GM23338 (cell line): ENCODE measurements at regions not wholly inside any gene's neighbourhood (a gene's known extent, or its start where the extent isn't known, plus 50 kb on each side); places are given as distances from the start of the nearest gene placed in this dataset.

Source experiments
- ATAC-seq: fragments of 200-7000 bp; cut with Tn5 transposase; 3 replicates; pipeline ENCODE4 v1.9.1; 2020
- DNase-seq: peaks from one replicate; pipeline ENCODE4 v3.0.0-alpha.2; 2015; ENCODE audit warnings: low spot score
- H2AFZ ChIP-seq: fragments of 200-600 bp; sonication (generic); 2 replicates; pipeline ENCODE4 v1.8.0; 2016; ENCODE audit warnings: antibody characterized with exemption, mild to moderate bottlenecking, moderate library complexity
- H3F3A ChIP-seq: fragments of 200-600 bp; sonication (generic); replicated peaks from 2 replicates; pipeline ENCODE4 v1.8.0; 2017; ENCODE audit warnings: antibody characterized with exemption, mixed run types, low read depth
- H3K27ac ChIP-seq: fragments of 200-600 bp; sonication (generic); 2 replicates; pipeline ENCODE4 v1.6.1; 2016; ENCODE audit warnings: low read depth
- H3K27me3 ChIP-seq: fragments of 200-600 bp; sonication (generic); 2 replicates; pipeline ENCODE4 v1.8.0; 2016; ENCODE audit warnings: mild to moderate bottlenecking, mixed run types, moderate library complexity; ENCODE audit not compliant: insufficient read depth
- H3K36me3 ChIP-seq: fragments of 200-600 bp; sonication (generic); 2 replicates; pipeline ENCODE4 v1.8.0; 2016; ENCODE audit warnings: mild to moderate bottlenecking; ENCODE audit not compliant: insufficient read depth
- H3K4me1 ChIP-seq: fragments of 200-600 bp; sonication (generic); 2 replicates; pipeline ENCODE4 v1.8.0; 2016; ENCODE audit warnings: mild to moderate bottlenecking, moderate library complexity; ENCODE audit not compliant: insufficient read depth
- H3K4me2 ChIP-seq: fragments of 200-600 bp; sonication (generic); 2 replicates; pipeline ENCODE4 v1.7.1; 2017; ENCODE audit warnings: mixed run types
- H3K4me3 ChIP-seq: fragments of 200-600 bp; sonication (generic); 2 replicates; pipeline ENCODE4 v1.6.1; 2016; ENCODE audit warnings: mixed run types
- H3K79me2 ChIP-seq: fragments of 200-600 bp; sonication (generic); replicated peaks from 2 replicates; pipeline ENCODE4 v1.8.0; 2017; ENCODE audit warnings: mild to moderate bottlenecking; ENCODE audit not compliant: insufficient read depth
- H3K9me2 ChIP-seq: fragments of 200-600 bp; sonication (generic); 2 replicates; pipeline ENCODE4 v1.8.0; 2017; ENCODE audit not compliant: insufficient read depth
- H4K20me1 ChIP-seq: fragments of 200-600 bp; sonication (generic); replicated peaks from 2 replicates; pipeline ENCODE4 v1.8.0; 2017; ENCODE audit warnings: mild to moderate bottlenecking; ENCODE audit not compliant: insufficient read depth
- H3K27ac Mint-ChIP-seq: 2 replicates; pipeline ENCODE4 v1.8.0; 2020; ENCODE audit warnings: inconsistent platforms, mild to moderate bottlenecking, moderate library complexity, mixed read lengths
- H3K27me3 Mint-ChIP-seq: 3 replicates; pipeline ENCODE4 v1.8.0; 2022; ENCODE audit warnings: low read depth, mild to moderate bottlenecking, moderate library complexity, mixed read lengths, inconsistent platforms; ENCODE audit not compliant: insufficient read depth, poor library complexity
- H3K36me3 Mint-ChIP-seq: 3 replicates; pipeline ENCODE4 v1.8.0; 2021; ENCODE audit warnings: low read depth, mild to moderate bottlenecking, inconsistent platforms, moderate library complexity, mixed read lengths
- H3K4me1 Mint-ChIP-seq: 3 replicates; pipeline ENCODE4 v1.8.0; 2020; ENCODE audit warnings: mild to moderate bottlenecking, inconsistent platforms, mixed read lengths
- H3K4me3 Mint-ChIP-seq: 3 replicates; pipeline ENCODE4 v1.8.0; 2021; ENCODE audit warnings: moderate library complexity, mild to moderate bottlenecking, inconsistent platforms, mixed read lengths
- H3K9me3 Mint-ChIP-seq: 3 replicates; pipeline ENCODE4 v1.8.0; 2020; ENCODE audit warnings: moderate library complexity, mild to moderate bottlenecking, inconsistent platforms, mixed read lengths
- CREB1 ChIP-seq: fragments of 250-450 bp; sonication (Bioruptor Pico); IDR thresholded peaks from 2 replicates; pipeline ENCODE4 v1.5.0; 2020; ENCODE audit warnings: low read depth, mild to moderate bottlenecking, moderate library complexity
- EZH2 ChIP-seq: fragments of 200-600 bp; sonication (generic); IDR thresholded peaks from one replicate; pipeline ENCODE4 v1.8.0; 2017; ENCODE audit warnings: antibody characterized with exemption, mild to moderate bottlenecking, low read depth; ENCODE audit not compliant: unreplicated experiment
- EZH2phosphoT487 ChIP-seq: fragments of 200-600 bp; sonication (generic); IDR thresholded peaks from one replicate; pipeline ENCODE4 v1.8.1; 2018; ENCODE audit warnings: antibody characterized with exemption; ENCODE audit not compliant: unreplicated experiment
- NANOG ChIP-seq: IDR thresholded peaks from 2 replicates; pipeline ENCODE4 v1.6.1; 2016; ENCODE audit warnings: antibody characterized with exemption, borderline replicate concordance
- POLR2AphosphoS5 ChIP-seq: IDR thresholded peaks from 2 replicates; pipeline ENCODE4 v1.6.1; 2016; ENCODE audit warnings: antibody characterized with exemption, low read depth
- REST ChIP-seq: IDR thresholded peaks from one replicate; pipeline ENCODE4 v1.6.1; 2018; ENCODE audit warnings: antibody characterized with exemption; ENCODE audit not compliant: unreplicated experiment
- STAT1 ChIP-seq: IDR thresholded peaks from one replicate; pipeline ENCODE4 v1.6.1; 2016; ENCODE audit warnings: antibody characterized with exemption; ENCODE audit not compliant: unreplicated experiment
- ZNF331 ChIP-seq: fragments of 250-450 bp; sonication (Bioruptor Pico); IDR thresholded peaks from 2 replicates; pipeline ENCODE4 v1.5.0; 2020; ENCODE audit warnings: low read depth, mild to moderate bottlenecking, moderate library complexity
- TF ChIP-seq, protein P1 (sequence below): IDR thresholded peaks from 2 replicates; pipeline ENCODE4 v1.6.1; 2016; ENCODE audit warnings: antibody characterized with exemption
- TF ChIP-seq, protein P2 (sequence below), 2 experiments: fragments of 200-600 bp in 1 of 2; sonication (generic) in 1 of 2; conservative IDR thresholded peaks; 2 replicates each; pipeline versions ENCODE4 v1.5.1 to v1.6.1; 2016 to 2017; ENCODE audit warnings: antibody characterized with exemption in 2 of 2, low read depth in 2 of 2, mild to moderate bottlenecking in 2 of 2, moderate library complexity in 1 of 2

GRCh38 chr9:99590840-99591239 is 230.8 kb upstream of the NR4A3 start:
- no peak overlapping the region for H3K4me3 ChIP-seq
- H2AFZ ChIP-seq, result no peak overlapping the region
- Mint-ChIP-seq H3K4me3 (no peak overlapping the region), H3K4me1 (no peaks in the 10 kb centered on the region), H3K36me3 (no peaks in the 10 kb centered on the region), H3K9me3 (no peaks in the 10 kb centered on the region), H3K27ac (no peak overlapping the region), H3K27me3 (peaks cover 1% of the 10 kb centered on the region)
- TF ChIP-seq EZH2phosphoT487 (no peak), REST (no peak), NANOG (no peak), EZH2 (no peak), POLR2AphosphoS5 (no peak), ZNF331 (CRISPR knock-in tag) (no peak)
- TF ChIP-seq, protein P1, sequence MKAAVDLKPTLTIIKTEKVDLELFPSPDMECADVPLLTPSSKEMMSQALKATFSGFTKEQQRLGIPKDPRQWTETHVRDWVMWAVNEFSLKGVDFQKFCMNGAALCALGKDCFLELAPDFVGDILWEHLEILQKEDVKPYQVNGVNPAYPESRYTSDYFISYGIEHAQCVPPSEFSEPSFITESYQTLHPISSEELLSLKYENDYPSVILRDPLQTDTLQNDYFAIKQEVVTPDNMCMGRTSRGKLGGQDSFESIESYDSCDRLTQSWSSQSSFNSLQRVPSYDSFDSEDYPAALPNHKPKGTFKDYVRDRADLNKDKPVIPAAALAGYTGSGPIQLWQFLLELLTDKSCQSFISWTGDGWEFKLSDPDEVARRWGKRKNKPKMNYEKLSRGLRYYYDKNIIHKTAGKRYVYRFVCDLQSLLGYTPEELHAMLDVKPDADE, result no peak
- no peaks in the 10 kb centered on the region for H3K36me3 ChIP-seq
- no peak overlapping the region for H3K27ac ChIP-seq
- H4K20me1 ChIP-seq, result no peaks in the 10 kb centered on the region
- no peak for ATAC-seq
- H3K9me2 ChIP-seq, result 0 out of 2 replicates have a peak, but pooled peaks cover 4% of the 10 kb centered on the region
- no peaks in the 10 kb centered on the region for H3K79me2 ChIP-seq
- no peaks in the 10 kb centered on the region for H3F3A ChIP-seq
- no peaks in the 10 kb centered on the region for H3K27me3 ChIP-seq
- H3K4me2 ChIP-seq, result no peak overlapping the region
- no peak for DNase-seq
- H3K4me1 ChIP-seq, result no peaks in the 10 kb centered on the region

DNA sequence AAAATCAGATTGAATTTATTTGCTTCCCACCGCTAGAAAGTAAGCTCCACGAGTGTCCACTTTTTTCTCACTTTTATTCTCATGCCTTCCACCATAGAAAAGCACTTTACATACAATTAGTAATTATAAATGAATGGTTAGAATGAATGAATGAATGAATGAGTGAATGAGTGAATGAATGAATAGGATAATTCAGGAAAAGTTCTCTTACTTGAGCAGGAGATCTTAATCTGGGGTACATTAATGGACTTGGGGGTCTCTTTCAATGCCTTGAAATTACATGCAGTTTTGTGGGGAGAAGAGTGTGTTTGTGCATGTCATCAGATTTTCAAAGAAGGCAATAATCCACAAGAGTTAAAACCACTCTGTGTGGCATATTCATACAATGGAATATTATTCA is 229.9 kb upstream of the NR4A3 start:
- no peak overlapping the region for H3K4me3 ChIP-seq
- no peaks in the 10 kb centered on the region for H3K27me3 Mint-ChIP-seq
- H3K9me3 Mint-ChIP-seq, result no peaks in the 10 kb centered on the region
- no peak overlapping the region for H3K4me3 Mint-ChIP-seq
- no peak overlapping the region for H3K27ac Mint-ChIP-seq
- H3K27me3 ChIP-seq, result no peaks in the 10 kb centered on the region
- no peaks in the 10 kb centered on the region for H3F3A ChIP-seq
- H3K9me2 ChIP-seq, result 0 out of 2 replicates have a peak, but pooled peaks cover 4% of the 10 kb centered on the region
- no peak overlapping the region for H3K4me2 ChIP-seq
- H3K36me3 ChIP-seq, result no peaks in the 10 kb centered on the region
- ATAC-seq (no peak), DNase-seq (no peak)
- H3K4me1 ChIP-seq, result no peaks in the 10 kb centered on the region
- H3K79me2 ChIP-seq, result no peaks in the 10 kb centered on the region
- H3K27ac ChIP-seq, result no peak overlapping the region
- H3K36me3 Mint-ChIP-seq, result no peaks in the 10 kb centered on the region
- no peak overlapping the region for H2AFZ ChIP-seq
- no peaks in the 10 kb centered on the region for H4K20me1 ChIP-seq
- no peaks in the 10 kb centered on the region for H3K4me1 Mint-ChIP-seq
- no peak for TF ChIP-seq CREB1
- TF ChIP-seq REST, result no peak
- TF ChIP-seq, protein P2, sequence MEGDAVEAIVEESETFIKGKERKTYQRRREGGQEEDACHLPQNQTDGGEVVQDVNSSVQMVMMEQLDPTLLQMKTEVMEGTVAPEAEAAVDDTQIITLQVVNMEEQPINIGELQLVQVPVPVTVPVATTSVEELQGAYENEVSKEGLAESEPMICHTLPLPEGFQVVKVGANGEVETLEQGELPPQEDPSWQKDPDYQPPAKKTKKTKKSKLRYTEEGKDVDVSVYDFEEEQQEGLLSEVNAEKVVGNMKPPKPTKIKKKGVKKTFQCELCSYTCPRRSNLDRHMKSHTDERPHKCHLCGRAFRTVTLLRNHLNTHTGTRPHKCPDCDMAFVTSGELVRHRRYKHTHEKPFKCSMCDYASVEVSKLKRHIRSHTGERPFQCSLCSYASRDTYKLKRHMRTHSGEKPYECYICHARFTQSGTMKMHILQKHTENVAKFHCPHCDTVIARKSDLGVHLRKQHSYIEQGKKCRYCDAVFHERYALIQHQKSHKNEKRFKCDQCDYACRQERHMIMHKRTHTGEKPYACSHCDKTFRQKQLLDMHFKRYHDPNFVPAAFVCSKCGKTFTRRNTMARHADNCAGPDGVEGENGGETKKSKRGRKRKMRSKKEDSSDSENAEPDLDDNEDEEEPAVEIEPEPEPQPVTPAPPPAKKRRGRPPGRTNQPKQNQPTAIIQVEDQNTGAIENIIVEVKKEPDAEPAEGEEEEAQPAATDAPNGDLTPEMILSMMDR (conservative IDR thresholded peaks at IDR 0.05; ENCODE audit: low read depth in 2 of 2), result no peak
- TF ChIP-seq POLR2AphosphoS5, result no peak
- TF ChIP-seq EZH2phosphoT487, result no peak
- no peak for TF ChIP-seq NANOG
- TF ChIP-seq STAT1, result no peak
- TF ChIP-seq EZH2, result no peak
